Stomach (tissue), 8 donors: ENCODE measurements at regions not wholly inside any gene's neighbourhood (a gene's known extent, or its start where the extent isn't known, plus 50 kb on each side); places are given as distances from the start of the nearest gene placed in this dataset.
"Not testable (repeated sequence)": the region's sequence is repeated elsewhere in the genome, so short reads cannot be mapped to it uniquely, and the experiment has no call there.

ENCODE experiments used
- DNase-seq, 2 donors: peaks; one replicate each; pipeline versions ENCODE4 v3.0.0 to v3.0.0-alpha.2; 2013 to 2019
- H3K27ac ChIP-seq, 5 donors: fragments of 200-600 bp in 4 of 5; sonication (generic) in 4 of 5; one replicate each; pipeline ENCODE4 v1.5.1; 2013 to 2019; ENCODE audit warnings: mild to moderate bottlenecking in 1 of 5, moderate library complexity in 1 of 5
- H3K27me3 ChIP-seq, 3 donors: fragments of 200-600 bp; sonication (generic); one replicate each; pipeline ENCODE4 v1.5.1; 2017 to 2019; ENCODE audit warnings: mixed run types in 1 of 3
- H3K36me3 ChIP-seq, 4 donors: fragments of 200-600 bp; sonication (generic); 1 replicate in 3 of 4; 2 replicates in 1 of 4; pipeline ENCODE4 v1.5.1; 2016 to 2019
- H3K4me1 ChIP-seq, 4 donors: fragments of 200-600 bp; sonication (generic); one replicate each; pipeline ENCODE4 v1.5.1; 2016 to 2019
- H3K4me3 ChIP-seq, 4 donors: fragments of 200-600 bp; sonication (generic) in 3 of 4; one replicate each; pipeline ENCODE4 v1.5.1; 2016 to 2019; ENCODE audit warnings: mild to moderate bottlenecking in 1 of 4
- H3K9me3 ChIP-seq, 4 donors: fragments of 200-600 bp; sonication (generic); one replicate each; pipeline ENCODE4 v1.5.1; 2016 to 2019
- EP300 ChIP-seq: sonication (generic); formaldehyde crosslinking; IDR thresholded peaks from one replicate; pipeline ENCODE4 v1.6.1; 2017; ENCODE audit warnings: antibody characterized with exemption
- POLR2A ChIP-seq, 4 donors: fragments of 450-650 bp; IDR thresholded peaks; one replicate each; pipeline ENCODE4 v1.6.1; 2016; ENCODE audit warnings: antibody characterized with exemption in 4 of 4, control low read depth in 2 of 4, mild to moderate bottlenecking in 1 of 4, moderate library complexity in 1 of 4
- POLR2AphosphoS5 ChIP-seq, 3 donors: sonication (generic); formaldehyde crosslinking; IDR thresholded peaks; one replicate each; pipeline ENCODE4 v1.6.1; 2016; ENCODE audit warnings: antibody characterized with exemption in 3 of 3
- WGBS, 5 donors: extraction: QIAGEN DNeasy Blood & Tissue Kit in 3 of 5; methylation state at CpG; one replicate each; pipeline versions ENCODE4 v1.1.5 to v1.1.7; 2013 to 2018; 5-methylcytosine and 5-hydroxymethylcytosine counted together
- intact Hi-C: fragments of 100-400 bp; cut with DNase I; formaldehyde crosslinking; loops from one replicate; pipeline ENCODE4 v1.15.1; 2023; ENCODE audit warnings: low total_unique reads
- TF ChIP-seq, protein P1 (sequence below), 7 experiments: fragments of 450-650 bp in 4 of 7; fragments of 200-600 bp in 3 of 7; sonication (generic) in 3 of 7; IDR thresholded peaks; one replicate each; pipeline ENCODE4 v1.5.1; 2016 to 2019; ENCODE audit warnings: antibody characterized with exemption in 7 of 7, control low read depth in 2 of 7, mild to moderate bottlenecking in 1 of 7
- donor health status: healthy with polysubstance abuse.
- donor health status: Bipolar disorder and iron deficiency.
- donor health status: healthy.

DNA sequence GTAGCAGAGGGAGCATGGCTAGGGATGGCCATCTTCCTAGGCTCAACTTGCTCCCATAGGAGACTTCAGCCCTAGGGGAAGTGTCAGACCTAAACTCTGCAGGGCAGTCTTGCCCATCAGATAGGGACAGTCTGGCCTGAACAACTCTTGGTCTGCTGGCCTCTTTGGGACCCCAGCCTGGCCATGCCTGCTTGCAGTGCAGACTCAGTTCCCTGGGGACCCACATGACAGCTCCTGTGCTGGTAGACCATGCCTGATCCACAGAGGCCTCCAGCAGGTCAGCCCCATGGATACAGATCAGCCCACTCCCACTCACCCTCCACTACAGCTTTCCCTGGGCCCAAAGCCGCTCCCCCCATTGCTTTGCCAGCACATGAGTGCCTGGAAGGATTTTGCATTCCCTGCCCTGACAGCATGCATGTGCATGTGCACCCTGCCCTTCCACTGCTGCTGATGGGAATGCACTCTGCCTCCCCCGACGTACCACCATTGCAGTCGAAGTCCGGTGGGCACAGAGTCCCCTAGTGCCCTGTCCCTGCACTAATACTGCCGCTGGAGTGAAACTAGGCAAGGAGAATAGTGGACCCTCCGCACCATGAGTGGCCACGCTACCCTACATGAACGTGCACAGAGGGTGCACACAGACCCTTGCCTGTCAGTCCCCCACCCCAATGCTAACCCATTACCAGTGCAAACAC is 841.4 kb downstream of the FSCB start:
- Histone ChIP-seq H3K9me3 (peaks cover 0 to 13% (median 0%) of the 10 kb centered on the region in 4 donors), H3K4me1 (no peaks in the 10 kb centered on the region), H3K4me3 (no peak overlapping the region), H3K27ac (no peak overlapping the region), H3K36me3 (no peaks in the 10 kb centered on the region), H3K27me3 (no peaks in the 10 kb centered on the region)
- intact Hi-C loops: no loop called here
- DNase-seq: no peak
- WGBS, 5 donors: 80 to 96% (median 82%) methylated on average over 8 to 9 of the region's 9 CpGs
- TF ChIP-seq POLR2A (IDR thresholded peaks at IDR 0.05) (no peak), POLR2AphosphoS5 (IDR thresholded peaks at IDR 0.05) (no peak), EP300 (no peak)
- TF ChIP-seq, protein P1, sequence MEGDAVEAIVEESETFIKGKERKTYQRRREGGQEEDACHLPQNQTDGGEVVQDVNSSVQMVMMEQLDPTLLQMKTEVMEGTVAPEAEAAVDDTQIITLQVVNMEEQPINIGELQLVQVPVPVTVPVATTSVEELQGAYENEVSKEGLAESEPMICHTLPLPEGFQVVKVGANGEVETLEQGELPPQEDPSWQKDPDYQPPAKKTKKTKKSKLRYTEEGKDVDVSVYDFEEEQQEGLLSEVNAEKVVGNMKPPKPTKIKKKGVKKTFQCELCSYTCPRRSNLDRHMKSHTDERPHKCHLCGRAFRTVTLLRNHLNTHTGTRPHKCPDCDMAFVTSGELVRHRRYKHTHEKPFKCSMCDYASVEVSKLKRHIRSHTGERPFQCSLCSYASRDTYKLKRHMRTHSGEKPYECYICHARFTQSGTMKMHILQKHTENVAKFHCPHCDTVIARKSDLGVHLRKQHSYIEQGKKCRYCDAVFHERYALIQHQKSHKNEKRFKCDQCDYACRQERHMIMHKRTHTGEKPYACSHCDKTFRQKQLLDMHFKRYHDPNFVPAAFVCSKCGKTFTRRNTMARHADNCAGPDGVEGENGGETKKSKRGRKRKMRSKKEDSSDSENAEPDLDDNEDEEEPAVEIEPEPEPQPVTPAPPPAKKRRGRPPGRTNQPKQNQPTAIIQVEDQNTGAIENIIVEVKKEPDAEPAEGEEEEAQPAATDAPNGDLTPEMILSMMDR (IDR thresholded peaks at IDR 0.05): no peak

DNA sequence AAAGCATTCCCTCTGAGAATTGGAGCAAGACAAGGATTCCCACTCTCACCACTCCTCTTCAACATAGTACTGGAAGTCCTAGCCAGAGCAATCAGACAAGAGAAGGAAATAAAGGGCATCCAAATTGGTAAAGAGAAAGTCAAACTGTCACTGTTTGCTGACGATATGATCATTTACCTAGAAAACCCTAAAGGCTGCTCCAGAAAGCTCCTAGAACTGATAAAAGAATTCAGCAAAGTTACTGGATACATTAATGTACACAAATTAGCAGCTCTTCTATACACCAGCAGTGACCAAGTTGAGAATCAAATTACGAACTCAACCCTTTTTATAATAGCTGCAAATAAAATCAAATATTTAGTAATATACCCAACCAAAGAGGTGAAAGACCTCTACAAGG is 851.9 kb downstream of the FSCB start:
- WGBS, 5 donors: 86 to 94% (median 93%) methylated on average over 2 of the region's 2 CpGs
- H3K36me3 ChIP-seq, H3K27ac ChIP-seq, H3K4me3 ChIP-seq, H3K27me3 ChIP-seq, intact Hi-C loops, H3K4me1 ChIP-seq, DNase-seq: not testable (repeated sequence)
- peaks cover 0 to 22% (median 1%) of the 10 kb centered on the region in 4 donors for H3K9me3 ChIP-seq

DNA sequence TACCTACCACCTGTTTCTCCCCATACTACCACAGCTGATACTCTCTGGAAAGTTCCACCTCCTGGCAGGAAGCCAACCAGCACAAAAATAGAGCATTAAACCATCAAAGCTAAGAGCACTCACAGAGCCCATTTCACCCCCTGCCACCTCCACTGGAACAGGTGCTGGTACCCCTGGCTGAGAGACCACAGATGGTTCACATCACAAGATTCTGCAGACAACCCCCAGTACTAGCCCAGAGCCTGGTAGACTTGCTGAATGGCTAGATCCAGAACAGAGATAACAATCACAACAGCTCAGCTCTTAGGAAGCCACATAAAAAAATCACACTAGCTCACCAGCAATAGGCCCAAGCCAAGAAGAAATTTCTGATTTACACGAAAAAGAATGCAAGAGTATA is 855.2 kb downstream of the FSCB start:
- Histone ChIP-seq H3K27me3 (no peaks in the 10 kb centered on the region), H3K4me3 (no peak overlapping the region), H3K9me3 (peaks cover 0 to 20% (median 1%) of the 10 kb centered on the region in 4 donors), H3K4me1 (no peaks in the 10 kb centered on the region), H3K27ac (peak overlapping the region in 1 of 5 donors; percentile 36), H3K36me3 (no peaks in the 10 kb centered on the region)
- DNase-seq: no peak
- WGBS, 5 donors: 78 to 98% (median 88%) methylated on average over 1 of the region's 1 CpG
- intact Hi-C loops: no loop called here
- TF ChIP-seq, protein P1 (IDR thresholded peaks at IDR 0.05): no peak
- TF ChIP-seq POLR2A (IDR thresholded peaks at IDR 0.05) (no peak), EP300 (no peak), POLR2AphosphoS5 (IDR thresholded peaks at IDR 0.05) (no peak)

DNA sequence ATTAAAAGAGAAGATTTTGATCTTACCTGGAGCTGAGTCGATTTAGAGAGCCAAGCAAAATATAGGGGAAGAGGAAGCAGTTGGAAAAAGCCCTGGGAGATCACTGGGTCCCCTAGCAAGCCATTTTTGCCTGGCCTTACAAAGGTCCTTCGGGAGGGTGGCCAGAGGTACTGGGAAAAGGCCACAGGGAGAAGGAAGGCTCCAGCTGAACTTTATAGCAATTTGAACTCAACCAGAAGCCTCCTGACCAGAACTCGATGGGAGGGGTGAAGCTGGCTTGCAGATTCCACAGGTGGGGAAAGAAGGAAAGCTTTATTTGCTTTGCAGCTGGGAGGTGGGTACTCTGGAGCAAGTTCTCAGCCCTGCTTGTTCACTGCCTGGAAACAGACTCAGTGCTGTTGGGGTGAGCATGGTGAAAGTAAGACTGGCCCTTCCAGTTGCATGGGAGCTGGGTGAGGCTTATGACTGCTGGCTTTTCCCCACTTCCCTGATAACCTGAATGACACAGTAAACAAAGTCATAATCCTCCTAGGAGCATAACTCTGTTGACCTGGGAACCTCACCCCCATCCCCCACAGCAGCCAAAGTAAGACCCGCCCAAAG is 855.8 kb downstream of the FSCB start:
- no peaks in the 10 kb centered on the region for H3K4me1 ChIP-seq
- no peak overlapping the region for H3K4me3 ChIP-seq
- intact Hi-C loops: no loop called here
- no peaks in the 10 kb centered on the region for H3K36me3 ChIP-seq
- whole genome bisulfite sequencing, 5 donors: 35 to 49% (median 42%) methylated on average over 4 of the region's 4 CpGs
- TF ChIP-seq POLR2A (IDR thresholded peaks at IDR 0.05) (no peak), EP300 (no peak), POLR2AphosphoS5 (IDR thresholded peaks at IDR 0.05) (peak in 1 of 3 donors; percentile 52)
- TF ChIP-seq, protein P1 (IDR thresholded peaks at IDR 0.05): no peak
- peaks cover 0 to 17% (median 1%) of the 10 kb centered on the region in 4 donors for H3K9me3 ChIP-seq
- DNase-seq: peak in 1 of 2 donors; percentile 43
- H3K27me3 ChIP-seq: no peaks in the 10 kb centered on the region
- peak overlapping the region in 2 of 5 donors; percentile 36 to 49 for H3K27ac ChIP-seq

DNA sequence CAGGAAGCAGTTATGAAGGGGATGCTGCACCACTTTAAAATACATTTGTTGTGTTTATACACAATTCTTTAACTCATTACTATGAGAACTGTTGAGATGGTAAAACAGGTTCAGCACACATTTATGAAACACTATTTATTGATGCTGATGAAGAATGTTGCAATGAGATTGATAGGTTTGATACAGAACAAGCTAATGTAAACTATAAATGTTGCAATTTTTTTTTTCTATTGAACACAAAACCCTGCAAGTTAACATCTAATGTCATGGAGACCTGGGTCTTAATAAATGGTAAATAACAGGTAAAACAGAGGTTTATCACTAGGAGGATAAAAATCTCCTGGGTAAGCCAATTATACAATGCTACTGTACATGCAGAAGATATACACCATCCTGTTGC is 857.6 kb downstream of the FSCB start:
- Histone ChIP-seq H3K4me3 (no peak overlapping the region), H3K27me3 (no peaks in the 10 kb centered on the region), H3K36me3 (no peaks in the 10 kb centered on the region), H3K9me3 (peaks cover 0 to 17% (median 1%) of the 10 kb centered on the region in 4 donors), H3K4me1 (no peaks in the 10 kb centered on the region), H3K27ac (no peak overlapping the region)
- intact Hi-C loops: no loop called here
- no peak for DNase-seq
- TF ChIP-seq POLR2AphosphoS5 (IDR thresholded peaks at IDR 0.05) (no peak), POLR2A (IDR thresholded peaks at IDR 0.05) (no peak), EP300 (no peak)
- TF ChIP-seq, protein P1 (IDR thresholded peaks at IDR 0.05): no peak
